ENCODE measurements at regions not wholly inside any gene's neighbourhood (a gene's known extent, or its start where the extent isn't known, plus 50 kb on each side); places are given as distances from the start of the nearest gene placed in this dataset.
A peak's percentile ranks its signal among the peaks of the same experiment; 100 is the strongest.

DNA sequence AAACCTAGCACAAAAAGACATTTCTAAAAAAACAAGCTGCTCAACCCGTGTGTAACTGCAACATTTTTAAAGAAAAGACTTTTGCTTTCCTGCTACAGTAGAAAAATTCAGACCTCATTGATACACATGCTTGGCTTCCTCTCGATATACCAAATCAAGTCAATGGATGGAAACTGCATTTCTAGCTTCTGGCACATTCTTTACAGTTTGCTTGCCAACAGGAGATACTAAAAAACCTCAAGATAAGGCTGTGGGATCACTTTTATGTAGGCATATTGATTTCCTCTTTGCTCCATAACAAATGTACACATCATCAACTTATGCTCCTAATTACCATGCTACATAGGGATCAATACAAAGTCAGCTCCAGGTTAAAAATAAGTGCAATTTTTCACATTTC is 178.4 kb downstream of the SIPA1L2 start:
- CTCF ChIA-PET, result no interaction called here

DNA sequence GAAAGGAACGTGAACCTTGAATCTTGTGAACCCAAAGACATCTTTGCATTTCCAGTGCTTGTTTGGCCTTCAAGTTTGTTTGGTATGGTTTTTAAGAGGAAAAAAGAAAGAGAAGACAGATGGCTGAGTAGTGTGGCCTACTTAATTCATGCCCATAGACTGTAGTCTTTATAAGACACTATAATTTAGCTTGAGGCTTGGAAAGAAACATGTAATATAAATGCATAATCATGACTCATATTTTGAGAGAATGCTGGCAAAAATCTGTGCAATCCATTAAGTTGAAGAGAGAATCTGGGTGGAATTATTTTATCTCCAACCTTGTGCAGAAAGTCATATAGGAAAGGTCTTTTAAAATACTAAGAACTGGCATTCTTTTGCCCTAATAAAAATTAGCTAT is 179.3 kb downstream of the SIPA1L2 start:
- no peaks in the 10 kb centered on the region for H3K9me2 ChIP-seq (replicated peaks; ENCODE audit: low read length)
- H3K9ac ChIP-seq (ENCODE audit: low read length), result no peak overlapping the region
- H3K79me2 ChIP-seq (ENCODE audit: low read length), result no peaks in the 10 kb centered on the region
- intact Hi-C loops (cut with micrococcal nuclease), result no loop called here
- DNase-seq (peak; percentile 45), ATAC-seq (peak; percentile 86)
- TF ChIP-seq EZH2 (IDR thresholded peaks at IDR 0.05; ENCODE audit: low read length, unreplicated experiment), result no peak
- TF ChIP-seq, protein P1, sequence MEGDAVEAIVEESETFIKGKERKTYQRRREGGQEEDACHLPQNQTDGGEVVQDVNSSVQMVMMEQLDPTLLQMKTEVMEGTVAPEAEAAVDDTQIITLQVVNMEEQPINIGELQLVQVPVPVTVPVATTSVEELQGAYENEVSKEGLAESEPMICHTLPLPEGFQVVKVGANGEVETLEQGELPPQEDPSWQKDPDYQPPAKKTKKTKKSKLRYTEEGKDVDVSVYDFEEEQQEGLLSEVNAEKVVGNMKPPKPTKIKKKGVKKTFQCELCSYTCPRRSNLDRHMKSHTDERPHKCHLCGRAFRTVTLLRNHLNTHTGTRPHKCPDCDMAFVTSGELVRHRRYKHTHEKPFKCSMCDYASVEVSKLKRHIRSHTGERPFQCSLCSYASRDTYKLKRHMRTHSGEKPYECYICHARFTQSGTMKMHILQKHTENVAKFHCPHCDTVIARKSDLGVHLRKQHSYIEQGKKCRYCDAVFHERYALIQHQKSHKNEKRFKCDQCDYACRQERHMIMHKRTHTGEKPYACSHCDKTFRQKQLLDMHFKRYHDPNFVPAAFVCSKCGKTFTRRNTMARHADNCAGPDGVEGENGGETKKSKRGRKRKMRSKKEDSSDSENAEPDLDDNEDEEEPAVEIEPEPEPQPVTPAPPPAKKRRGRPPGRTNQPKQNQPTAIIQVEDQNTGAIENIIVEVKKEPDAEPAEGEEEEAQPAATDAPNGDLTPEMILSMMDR (conservative IDR thresholded peaks at IDR 0.05; ENCODE audit: low read depth, low read length), result no peak
- no peak for TF ChIP-seq EZH2phosphoT487 (IDR thresholded peaks at IDR 0.05; ENCODE audit: borderline replicate concordance, low read length)
- ChIA-PET POLR2A (ENCODE audit: unreplicated experiment) (no interaction called here), CTCF (interaction anchor here (0.7 kb wide), 1 partner anchor 177 kb away, joined by 7 read pairs; no protein-coding TSS in a partner anchor)
- H3K4me2 ChIP-seq (ENCODE audit: low read length), result 0 out of 2 replicates have a peak overlapping the region, but pooled peaks have one; percentile 11
- peaks cover 15% of the 10 kb centered on the region for H3K4me1 ChIP-seq (ENCODE audit: insufficient read depth, low read length)
- no peaks in the 10 kb centered on the region for H4K20me1 ChIP-seq (ENCODE audit: low read length)
- no peak overlapping the region for H3K4me3 ChIP-seq (ENCODE audit: low read length)
- H3K36me3 ChIP-seq (ENCODE audit: low read depth, low read length), result no peaks in the 10 kb centered on the region
- BruUV-seq (replicated peaks), result no TSS peak
- no peaks in the 10 kb centered on the region for H3K9me3 ChIP-seq (ENCODE audit: low read length)
- no peaks in the 10 kb centered on the region for H3F3A ChIP-seq (ENCODE audit: low read length, unreplicated experiment)
- no peaks in the 10 kb centered on the region for H3K27me3 ChIP-seq (ENCODE audit: low read length)
- no peak overlapping the region for H2AFZ ChIP-seq (ENCODE audit: low read length)
- peak overlapping the region; percentile 19 for H3K27ac ChIP-seq (ENCODE audit: low read length)

More for the DNA sequence above, 178.4 kb downstream of the SIPA1L2 start:
- no TSS peak for BruUV-seq (replicated peaks)
- Histone ChIP-seq H3K27ac (ENCODE audit: low read length) (no peak overlapping the region), H3K4me1 (ENCODE audit: insufficient read depth, low read length) (peaks cover 15% of the 10 kb centered on the region), H4K20me1 (ENCODE audit: low read length) (no peaks in the 10 kb centered on the region), H3K27me3 (ENCODE audit: low read length) (no peaks in the 10 kb centered on the region), H3K9me2 (replicated peaks; ENCODE audit: low read length) (no peaks in the 10 kb centered on the region), H3F3A (ENCODE audit: low read length, unreplicated experiment) (no peaks in the 10 kb centered on the region), H3K4me2 (ENCODE audit: low read length) (no peak overlapping the region), H3K36me3 (ENCODE audit: low read depth, low read length) (no peaks in the 10 kb centered on the region), H2AFZ (ENCODE audit: low read length) (no peak overlapping the region), H3K9ac (ENCODE audit: low read length) (no peak overlapping the region), H3K79me2 (ENCODE audit: low read length) (no peaks in the 10 kb centered on the region), H3K9me3 (ENCODE audit: low read length) (no peaks in the 10 kb centered on the region), H3K4me3 (ENCODE audit: low read length) (no peak overlapping the region)
- POLR2A ChIA-PET (ENCODE audit: unreplicated experiment), result no interaction called here
- TF ChIP-seq EZH2 (IDR thresholded peaks at IDR 0.05; ENCODE audit: low read length, unreplicated experiment) (no peak), EZH2phosphoT487 (IDR thresholded peaks at IDR 0.05; ENCODE audit: borderline replicate concordance, low read length) (no peak)
- TF ChIP-seq, protein P1 (conservative IDR thresholded peaks at IDR 0.05; ENCODE audit: low read depth, low read length), result no peak
- intact Hi-C loops (cut with micrococcal nuclease), result no loop called here
- DNase-seq (no peak), ATAC-seq (no peak)

DNA sequence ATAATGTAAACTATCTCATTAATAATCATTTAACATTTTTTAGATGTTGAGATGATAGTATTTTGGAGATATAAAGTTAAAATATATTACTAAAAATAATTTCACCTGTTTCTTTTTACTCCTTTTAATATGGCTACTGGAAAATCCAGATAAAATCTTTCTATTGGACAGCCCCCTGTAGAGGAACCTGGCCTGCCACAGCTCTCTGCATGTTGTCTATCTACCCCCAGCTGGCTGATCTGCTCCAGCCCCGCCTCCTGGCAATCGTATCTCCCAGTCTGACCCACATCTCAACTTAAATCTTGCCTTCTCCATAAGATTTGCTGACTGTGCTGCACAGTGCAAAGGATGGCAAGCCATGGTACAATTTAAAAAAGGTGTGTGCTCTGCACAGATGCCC is 182.8 kb downstream of the SIPA1L2 start:
- Histone ChIP-seq H4K20me1 (ENCODE audit: low read length) (no peaks in the 10 kb centered on the region), H3K79me2 (ENCODE audit: low read length) (no peaks in the 10 kb centered on the region), H3K9me2 (replicated peaks; ENCODE audit: low read length) (no peaks in the 10 kb centered on the region), H3K4me2 (ENCODE audit: low read length) (no peak overlapping the region), H3K27me3 (ENCODE audit: low read length) (no peaks in the 10 kb centered on the region), H2AFZ (ENCODE audit: low read length) (no peak overlapping the region), H3K9me3 (ENCODE audit: low read length) (no peaks in the 10 kb centered on the region), H3F3A (ENCODE audit: low read length, unreplicated experiment) (no peaks in the 10 kb centered on the region), H3K27ac (ENCODE audit: low read length) (no peak overlapping the region), H3K9ac (ENCODE audit: low read length) (no peak overlapping the region), H3K4me1 (ENCODE audit: insufficient read depth, low read length) (peaks cover 21% of the 10 kb centered on the region), H3K4me3 (ENCODE audit: low read length) (no peak overlapping the region), H3K36me3 (ENCODE audit: low read depth, low read length) (no peaks in the 10 kb centered on the region)
- TF ChIP-seq, protein P1 (conservative IDR thresholded peaks at IDR 0.05; ENCODE audit: low read depth, low read length), result no peak
- no peak for TF ChIP-seq EZH2phosphoT487 (IDR thresholded peaks at IDR 0.05; ENCODE audit: borderline replicate concordance, low read length)
- TF ChIP-seq EZH2 (IDR thresholded peaks at IDR 0.05; ENCODE audit: low read length, unreplicated experiment), result no peak
- DNase-seq (no peak), ATAC-seq (no peak)
- BruUV-seq (replicated peaks), result no TSS peak
- ChIA-PET POLR2A (ENCODE audit: unreplicated experiment) (no interaction called here), CTCF (no interaction called here)
- intact Hi-C loops (cut with micrococcal nuclease), result no loop called here

Data from PC-3 (cell line).